ENCODE measurements at regions not wholly inside any gene's neighbourhood (a gene's known extent, or its start where the extent isn't known, plus 50 kb on each side); places are given as distances from the start of the nearest gene placed in this dataset.

GRCh38 chr13:21822029-21822428 lies 151.2 kb downstream of the FGF9 start:
- no peak for DNase-seq

GRCh38 chr13:21823416-21823815 lies 152.5 kb downstream of the FGF9 start:
- DNase-seq = no peak

GRCh38 chr13:21823949-21824348 lies 153.1 kb downstream of the FGF9 start:
- DNase-seq = no peak

- DNase-seq = no peak
Observed at GRCh38 chr13:21825186-21825585, 154.3 kb downstream of the FGF9 start.

GRCh38 chr13:21825801-21826200 lies 154.9 kb downstream of the FGF9 start:
- DNase-seq = no peak

- no peak for DNase-seq
Observed at GRCh38 chr13:21826214-21827015, 155.5 kb downstream of the FGF9 start.

GRCh38 chr13:21831654-21832324 lies 160.9 kb downstream of the FGF9 start:
- no peak for DNase-seq

- no peak for DNase-seq
Observed at GRCh38 chr13:21833921-21834320, 163.0 kb downstream of the FGF9 start.

- no peak for DNase-seq
Observed at GRCh38 chr13:21834521-21834920, 163.6 kb downstream of the FGF9 start.

- DNase-seq = no peak
Observed at GRCh38 chr13:21837288-21837687, 166.4 kb downstream of the FGF9 start.

GRCh38 chr13:21837841-21838551 lies 167.1 kb downstream of the FGF9 start:
- no peak for DNase-seq

- no peak for DNase-seq
Observed at GRCh38 chr13:21846605-21847004, 175.7 kb downstream of the FGF9 start.

- no peak for DNase-seq
Observed at GRCh38 chr13:21849323-21849722, 178.4 kb downstream of the FGF9 start.

GRCh38 chr13:21850013-21851006 lies 179.4 kb downstream of the FGF9 start:
- DNase-seq = no peak

- DNase-seq = no peak
Observed at GRCh38 chr13:21852043-21852442, 181.2 kb downstream of the FGF9 start.

- DNase-seq = no peak
Observed at GRCh38 chr13:21853779-21854178, 182.9 kb downstream of the FGF9 start.

- DNase-seq = no peak
Observed at GRCh38 chr13:21868823-21869222, 197.9 kb downstream of the FGF9 start.

- no peak for DNase-seq
Observed at GRCh38 chr13:21871382-21871781, 200.5 kb downstream of the FGF9 start.

GRCh38 chr13:21871919-21872318 lies 201.0 kb downstream of the FGF9 start:
- no peak for DNase-seq

GRCh38 chr13:21872795-21873194 lies 201.9 kb downstream of the FGF9 start:
- DNase-seq = no peak

- DNase-seq = no peak
Observed at GRCh38 chr13:21875116-21875515, 204.2 kb downstream of the FGF9 start.

GRCh38 chr13:21879263-21879914 lies 208.5 kb downstream of the FGF9 start:
- DNase-seq = no peak

All from 8988T (cell line).